ENCODE measurements at regions not wholly inside any gene's neighbourhood (a gene's known extent, or its start where the extent isn't known, plus 50 kb on each side); places are given as distances from the start of the nearest gene placed in this dataset.
"Not testable (repeated sequence)": the region's sequence is repeated elsewhere in the genome, so short reads cannot be mapped to it uniquely, and the experiment has no call there.

DNA sequence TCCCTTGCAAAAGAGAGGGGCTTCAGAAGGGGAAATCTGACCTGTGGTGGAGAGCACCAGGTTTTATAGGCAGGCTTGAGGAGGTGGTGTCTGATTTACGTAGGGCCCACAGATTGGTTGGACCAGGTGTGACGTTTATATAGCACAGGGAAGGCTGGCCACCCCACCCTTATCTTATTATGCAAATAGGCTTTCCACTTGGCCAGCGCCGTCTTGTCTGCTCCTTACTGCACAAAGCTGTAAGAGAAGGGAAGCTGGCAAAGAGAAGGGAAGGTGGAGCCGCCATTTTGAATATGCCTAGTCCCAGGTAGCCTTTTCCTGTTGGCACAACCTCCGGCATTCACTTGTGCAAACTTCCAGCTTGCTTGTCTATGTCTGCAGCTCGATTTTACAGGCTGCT lies 221.4 kb downstream of the GATA3 start:
- no peak overlapping the region for H3K4me3 Mint-ChIP-seq
- H3K27ac Mint-ChIP-seq (ENCODE audit: low read depth), result no peak overlapping the region
- H3K4me1 Mint-ChIP-seq, result no peaks in the 10 kb centered on the region
- no peak for ATAC-seq (replicated peaks; ENCODE audit: extremely low read depth, poor library complexity, severe bottlenecking)
- H3K9me3 Mint-ChIP-seq, result no peaks in the 10 kb centered on the region
- no peak for DNase-seq (ENCODE audit: low spot score in 2 of 2)
- no peaks in the 10 kb centered on the region for H3K36me3 Mint-ChIP-seq (ENCODE audit: insufficient read depth)
- no peaks in the 10 kb centered on the region for H3K27me3 Mint-ChIP-seq

DNA sequence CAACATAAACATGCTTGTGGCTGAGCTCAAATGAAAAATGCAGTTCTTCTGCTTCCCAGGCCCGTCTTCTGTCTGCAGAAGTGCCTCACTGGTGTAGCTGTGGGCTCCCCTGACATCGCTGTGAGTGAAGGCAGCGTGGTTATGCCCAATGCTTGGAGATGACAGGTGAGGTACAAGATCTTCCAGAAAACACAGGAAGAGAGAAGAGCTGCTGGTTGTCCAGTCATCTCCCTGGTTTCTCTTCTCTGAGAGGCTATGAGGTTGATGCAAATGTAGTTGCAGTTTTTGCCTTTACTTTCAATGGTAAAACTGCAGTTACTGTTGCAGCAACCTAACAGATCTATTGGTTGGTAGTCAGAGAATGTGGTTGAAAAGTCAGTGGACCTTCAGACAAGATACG lies 223.6 kb downstream of the GATA3 start:
- H3K4me1 Mint-ChIP-seq, result peaks cover 8% of the 10 kb centered on the region
- H3K4me3 Mint-ChIP-seq, result no peak overlapping the region
- H3K27ac Mint-ChIP-seq (ENCODE audit: low read depth), result no peak overlapping the region
- no peaks in the 10 kb centered on the region for H3K27me3 Mint-ChIP-seq
- ATAC-seq (replicated peaks; ENCODE audit: extremely low read depth, poor library complexity, severe bottlenecking) (no peak), DNase-seq (ENCODE audit: low spot score in 2 of 2) (no peak)
- no peaks in the 10 kb centered on the region for H3K36me3 Mint-ChIP-seq (ENCODE audit: insufficient read depth)
- no peaks in the 10 kb centered on the region for H3K9me3 Mint-ChIP-seq

DNA sequence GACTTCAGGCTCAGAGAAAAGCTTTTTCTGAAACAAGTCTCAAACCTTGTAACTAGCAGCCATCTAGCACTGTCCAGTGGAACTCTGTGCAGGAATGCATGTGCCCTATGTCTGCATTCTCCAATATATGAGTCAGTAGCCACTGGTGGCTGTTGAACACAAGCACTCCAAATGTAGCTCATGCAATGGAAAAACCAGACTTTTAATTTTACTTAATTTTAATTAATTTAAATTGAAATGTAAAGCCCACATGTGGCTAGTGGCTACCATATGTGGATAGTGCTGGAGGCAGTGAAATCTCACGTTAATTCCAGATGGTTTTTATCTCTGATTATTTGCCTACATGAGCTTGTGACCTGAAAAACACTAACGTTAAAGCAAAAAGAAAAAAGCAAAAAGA lies 225.1 kb downstream of the GATA3 start:
- DNase-seq (ENCODE audit: low spot score in 2 of 2) (no peak), ATAC-seq (replicated peaks; ENCODE audit: extremely low read depth, poor library complexity, severe bottlenecking) (no peak)
- Mint-ChIP-seq H3K27me3 (no peaks in the 10 kb centered on the region), H3K4me3 (no peak overlapping the region), H3K36me3 (ENCODE audit: insufficient read depth) (no peaks in the 10 kb centered on the region), H3K4me1 (peaks cover 8% of the 10 kb centered on the region), H3K9me3 (no peaks in the 10 kb centered on the region), H3K27ac (ENCODE audit: low read depth) (no peak overlapping the region)

DNA sequence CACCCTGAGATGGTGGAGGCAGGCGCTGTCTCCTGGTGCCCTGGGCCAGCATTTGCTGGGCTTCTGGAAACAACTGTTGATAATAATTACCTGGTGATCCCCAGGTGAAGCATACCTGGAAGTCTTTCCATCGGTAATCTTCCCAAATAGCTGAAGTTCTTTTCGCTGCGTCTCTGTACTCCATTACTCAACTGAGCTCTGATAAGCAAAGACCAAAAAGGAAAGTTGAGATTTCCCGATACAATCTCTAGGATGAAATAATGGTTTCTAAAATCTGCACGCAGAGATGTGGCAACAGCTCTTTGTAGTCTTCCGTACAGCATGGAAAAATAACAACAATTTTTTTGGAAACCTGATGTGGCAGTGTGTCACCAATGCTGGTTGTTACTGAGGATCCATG lies 226.5 kb downstream of the GATA3 start:
- Mint-ChIP-seq H3K27me3 (peaks cover 7% of the 10 kb centered on the region), H3K36me3 (ENCODE audit: insufficient read depth) (no peaks in the 10 kb centered on the region), H3K4me3 (no peak overlapping the region), H3K27ac (ENCODE audit: low read depth) (no peak overlapping the region), H3K4me1 (peaks cover 8% of the 10 kb centered on the region), H3K9me3 (no peaks in the 10 kb centered on the region)
- ATAC-seq (replicated peaks; ENCODE audit: extremely low read depth, poor library complexity, severe bottlenecking) (no peak), DNase-seq (ENCODE audit: low spot score in 2 of 2) (no peak)

DNA sequence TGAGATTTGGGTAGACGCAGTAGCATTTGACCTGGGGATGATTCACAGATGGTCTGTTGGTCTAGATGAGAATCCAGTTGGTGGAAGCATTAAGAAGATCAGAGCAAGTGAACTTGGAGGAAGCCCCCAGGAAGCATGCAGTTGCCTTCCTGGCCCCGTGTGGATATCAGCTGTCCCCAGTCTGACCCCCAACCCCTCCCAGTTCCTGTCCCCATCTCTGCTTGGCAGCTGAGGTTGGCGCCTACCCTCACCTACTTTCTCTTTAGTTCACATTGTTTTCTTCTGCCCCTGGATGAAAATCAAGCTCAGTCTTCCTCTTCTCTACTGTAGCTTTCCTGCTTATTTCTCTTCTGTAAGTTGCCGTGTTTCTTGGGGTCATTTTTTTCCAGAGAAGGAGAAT lies 227.9 kb downstream of the GATA3 start:
- Mint-ChIP-seq H3K36me3 (ENCODE audit: insufficient read depth) (no peaks in the 10 kb centered on the region), H3K4me1 (peaks cover 8% of the 10 kb centered on the region), H3K9me3 (no peaks in the 10 kb centered on the region), H3K4me3 (no peak overlapping the region), H3K27ac (ENCODE audit: low read depth) (no peak overlapping the region), H3K27me3 (peaks cover 7% of the 10 kb centered on the region)
- no peak for ATAC-seq (replicated peaks; ENCODE audit: extremely low read depth, poor library complexity, severe bottlenecking)
- no peak for DNase-seq (ENCODE audit: low spot score in 2 of 2)

DNA sequence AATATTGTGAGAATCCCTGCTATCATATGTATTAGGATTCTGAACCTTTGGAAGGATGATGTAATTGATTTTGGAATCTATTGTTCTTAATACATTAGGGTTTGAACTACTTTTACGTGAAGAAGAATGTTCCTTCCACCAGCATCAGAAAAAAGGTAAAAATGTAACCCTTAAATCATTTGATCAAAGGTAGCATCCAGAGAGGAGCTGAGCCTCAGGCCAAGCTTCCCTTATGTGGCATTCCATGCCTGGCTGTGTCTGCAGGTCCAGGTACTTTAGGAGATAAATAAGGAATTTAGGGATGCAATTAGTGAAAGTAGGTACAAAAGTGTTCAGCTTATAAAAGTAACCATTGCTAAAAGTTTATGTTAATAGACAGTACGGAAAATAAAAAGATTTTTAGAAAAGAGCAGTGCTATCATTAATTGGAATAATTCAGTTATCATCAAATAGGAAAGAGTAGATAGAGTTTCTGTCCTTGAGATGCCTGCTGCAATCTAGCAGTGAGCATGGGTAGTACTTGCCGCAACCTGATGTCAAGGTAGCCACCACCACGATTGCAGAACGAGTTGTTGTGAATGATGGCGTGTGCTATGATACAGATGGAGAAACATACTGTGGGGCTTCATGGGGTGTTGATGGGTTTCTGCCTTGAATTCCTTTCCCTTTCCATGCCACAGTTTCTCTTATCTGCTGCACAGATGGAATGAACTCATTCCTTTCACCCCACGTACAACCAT lies 228.8 kb downstream of the GATA3 start:
- no peak overlapping the region for H3K4me3 Mint-ChIP-seq
- H3K27me3 Mint-ChIP-seq, result peaks cover 7% of the 10 kb centered on the region
- H3K27ac Mint-ChIP-seq (ENCODE audit: low read depth), result no peak overlapping the region
- no peaks in the 10 kb centered on the region for H3K36me3 Mint-ChIP-seq (ENCODE audit: insufficient read depth)
- ATAC-seq (replicated peaks; ENCODE audit: extremely low read depth, poor library complexity, severe bottlenecking), result no peak
- H3K4me1 Mint-ChIP-seq, result peaks cover 8% of the 10 kb centered on the region
- no peak for DNase-seq (ENCODE audit: low spot score in 2 of 2)
- no peaks in the 10 kb centered on the region for H3K9me3 Mint-ChIP-seq

DNA sequence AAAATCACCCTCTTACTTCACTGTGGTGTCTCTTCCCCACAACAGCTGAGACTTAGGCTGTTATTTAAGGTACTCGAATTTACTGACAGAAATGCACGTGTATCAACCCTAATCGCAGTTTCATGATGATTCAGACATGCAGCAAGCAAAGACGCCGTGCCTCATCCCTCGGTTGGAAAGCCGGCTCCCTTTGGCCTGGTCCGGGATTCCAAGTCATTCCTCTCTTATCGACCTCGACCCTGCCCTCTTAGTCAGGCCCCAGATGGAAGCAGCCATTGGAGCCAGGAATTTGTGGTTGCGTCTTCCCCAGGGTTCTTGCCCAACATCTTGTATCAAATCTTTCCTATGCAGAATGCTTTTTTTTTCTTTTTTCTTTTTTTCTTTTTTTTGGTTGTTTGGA lies 229.5 kb downstream of the GATA3 start:
- no peak for ATAC-seq (replicated peaks; ENCODE audit: extremely low read depth, poor library complexity, severe bottlenecking)
- peaks cover 8% of the 10 kb centered on the region for H3K4me1 Mint-ChIP-seq
- H3K9me3 Mint-ChIP-seq, result no peaks in the 10 kb centered on the region
- H3K27me3 Mint-ChIP-seq, result peaks cover 7% of the 10 kb centered on the region
- no peaks in the 10 kb centered on the region for H3K36me3 Mint-ChIP-seq (ENCODE audit: insufficient read depth)
- no peak overlapping the region for H3K4me3 Mint-ChIP-seq
- H3K27ac Mint-ChIP-seq (ENCODE audit: low read depth), result peak overlapping the region; percentile 5
- no peak for DNase-seq (ENCODE audit: low spot score in 2 of 2)

DNA sequence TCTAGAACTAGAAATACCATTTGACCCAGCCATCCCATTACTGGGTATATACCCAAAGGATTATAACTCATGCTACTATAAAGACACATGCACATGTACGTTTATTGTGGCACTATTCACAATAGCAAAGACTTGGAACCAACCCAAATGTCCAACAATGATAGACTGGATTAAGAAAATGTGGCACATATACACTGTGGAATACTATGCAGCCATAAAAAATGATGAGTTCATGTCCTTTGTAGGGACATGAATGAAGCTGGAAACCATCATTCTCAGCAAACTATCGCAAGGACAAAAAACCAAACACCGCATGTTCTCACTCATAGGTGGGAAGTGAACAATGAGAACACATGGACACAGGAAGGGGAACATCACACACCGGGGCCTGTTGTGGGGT lies 231.5 kb downstream of the GATA3 start:
- DNase-seq (ENCODE audit: low spot score in 2 of 2); H3K4me3 Mint-ChIP-seq; H3K9me3 Mint-ChIP-seq; H3K36me3 Mint-ChIP-seq (ENCODE audit: insufficient read depth); H3K4me1 Mint-ChIP-seq; H3K27ac Mint-ChIP-seq (ENCODE audit: low read depth); ATAC-seq (replicated peaks; ENCODE audit: extremely low read depth, poor library complexity, severe bottlenecking); H3K27me3 Mint-ChIP-seq: not testable (repeated sequence)

DNA sequence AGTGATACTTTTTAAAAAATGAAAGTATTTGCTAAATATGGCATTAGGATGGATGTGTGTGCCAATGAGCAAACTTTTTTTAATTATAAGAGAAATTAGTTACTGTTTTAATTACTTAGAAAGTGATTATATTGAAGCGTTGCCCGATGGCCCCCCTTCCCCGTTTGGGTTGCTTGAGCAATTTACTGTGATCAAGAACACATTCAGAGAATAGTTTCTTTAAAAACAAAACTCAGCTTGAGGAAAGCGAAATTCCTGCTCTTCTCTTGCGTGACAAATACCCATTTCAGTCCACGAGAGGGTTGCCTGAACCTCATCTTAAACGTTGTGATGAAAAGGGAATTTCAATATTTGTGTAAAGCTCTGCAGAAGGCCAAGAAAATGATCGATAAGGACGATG lies 234.1 kb downstream of the GATA3 start:
- no peaks in the 10 kb centered on the region for H3K4me1 Mint-ChIP-seq
- H3K36me3 Mint-ChIP-seq (ENCODE audit: insufficient read depth), result peaks cover 2% of the 10 kb centered on the region
- ATAC-seq (replicated peaks; ENCODE audit: extremely low read depth, poor library complexity, severe bottlenecking), result no peak

DNA sequence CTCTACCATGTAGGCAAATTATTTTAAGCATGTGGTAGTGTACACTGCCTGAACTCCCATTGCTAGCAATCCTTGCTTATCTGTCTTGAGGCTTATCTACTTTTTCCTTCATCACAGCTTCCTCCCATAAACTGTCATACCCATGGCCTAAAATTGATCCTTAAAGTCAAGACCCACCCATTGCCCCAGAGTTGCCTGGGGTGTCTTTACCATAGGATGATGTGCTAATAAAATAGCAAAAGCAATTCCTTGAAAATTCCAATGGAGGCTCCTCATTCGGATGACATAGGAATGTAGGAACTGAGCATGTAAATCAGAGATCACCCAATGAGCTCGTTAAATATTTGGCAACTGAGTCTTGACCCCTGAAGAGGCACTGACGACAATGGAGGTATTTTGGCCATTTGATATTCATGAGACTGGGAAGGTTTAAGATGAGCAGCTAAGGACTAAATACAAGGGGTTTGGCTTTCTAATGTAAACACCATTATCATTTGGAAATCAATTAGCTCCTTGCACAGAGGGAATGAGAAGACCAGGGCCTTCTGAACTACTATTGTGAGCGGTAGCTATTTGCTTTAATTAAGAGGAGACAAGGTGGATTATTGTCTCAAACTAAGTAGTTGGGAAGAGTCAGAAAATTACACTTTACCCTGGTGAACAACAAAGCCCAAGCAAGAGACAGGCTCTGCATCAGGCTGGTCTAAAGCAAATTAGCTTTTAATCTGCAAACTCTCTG lies 234.9 kb downstream of the GATA3 start:
- Mint-ChIP-seq H3K27me3 (peaks cover 7% of the 10 kb centered on the region), H3K4me3 (no peak overlapping the region), H3K4me1 (no peaks in the 10 kb centered on the region), H3K27ac (ENCODE audit: low read depth) (no peak overlapping the region), H3K9me3 (no peaks in the 10 kb centered on the region), H3K36me3 (ENCODE audit: insufficient read depth) (peaks cover 2% of the 10 kb centered on the region)
- ATAC-seq (replicated peaks; ENCODE audit: extremely low read depth, poor library complexity, severe bottlenecking), result no peak
- no peak for DNase-seq (ENCODE audit: low spot score in 2 of 2)

More for the DNA sequence above, 234.1 kb downstream of the GATA3 start:
- Mint-ChIP-seq H3K27ac (ENCODE audit: low read depth) (no peak overlapping the region), H3K27me3 (peaks cover 7% of the 10 kb centered on the region), H3K4me3 (no peak overlapping the region), H3K9me3 (no peaks in the 10 kb centered on the region)
- no peak for DNase-seq (ENCODE audit: low spot score in 2 of 2)

DNA sequence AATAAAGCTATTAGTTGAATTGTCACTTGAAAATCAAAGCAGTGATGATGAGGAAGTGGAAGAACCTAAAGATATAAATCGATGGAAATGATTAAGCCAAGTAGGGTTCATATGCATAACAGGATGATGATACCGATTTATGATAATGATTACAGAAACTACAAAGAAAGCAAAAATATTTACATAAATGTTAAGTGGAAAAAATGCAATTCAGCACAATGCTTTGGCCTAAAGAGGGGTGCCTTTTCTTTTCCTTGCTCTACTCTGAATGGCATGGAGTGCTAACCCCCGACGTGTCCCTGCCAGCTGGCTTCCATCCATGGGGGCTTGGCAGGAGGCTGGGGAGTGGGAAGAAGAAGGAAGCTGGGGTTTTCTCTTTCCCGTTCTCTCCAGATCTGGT lies 240.3 kb downstream of the GATA3 start:
- no peaks in the 10 kb centered on the region for H3K36me3 Mint-ChIP-seq (ENCODE audit: insufficient read depth)
- no peaks in the 10 kb centered on the region for H3K9me3 Mint-ChIP-seq
- ATAC-seq (replicated peaks; ENCODE audit: extremely low read depth, poor library complexity, severe bottlenecking) (no peak), DNase-seq (ENCODE audit: low spot score in 2 of 2) (no peak)
- no peaks in the 10 kb centered on the region for H3K27me3 Mint-ChIP-seq
- no peak overlapping the region for H3K27ac Mint-ChIP-seq (ENCODE audit: low read depth)
- H3K4me3 Mint-ChIP-seq, result no peak overlapping the region
- no peaks in the 10 kb centered on the region for H3K4me1 Mint-ChIP-seq

DNA sequence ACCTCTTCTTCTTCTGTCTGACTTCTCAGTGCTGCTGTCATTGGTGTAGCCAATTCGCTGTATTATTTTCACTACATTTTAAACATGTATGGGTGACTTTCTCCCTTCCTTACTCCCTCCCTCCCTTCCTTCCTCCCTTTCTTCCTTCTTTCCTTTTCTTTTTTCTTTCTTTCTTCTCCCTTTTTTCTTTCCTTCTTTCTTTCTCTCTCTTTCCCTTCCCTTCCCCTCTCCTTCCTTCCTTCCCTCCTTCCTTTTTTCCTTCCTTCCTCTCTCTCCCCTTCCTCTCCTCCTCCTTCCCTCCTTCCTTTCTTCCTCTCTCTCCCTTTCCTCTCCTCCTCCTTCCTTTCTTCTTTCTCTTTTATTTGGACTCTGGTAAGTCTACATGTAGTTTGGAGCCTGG lies 240.8 kb downstream of the GATA3 start:
- H3K27me3 Mint-ChIP-seq, result no peaks in the 10 kb centered on the region
- H3K27ac Mint-ChIP-seq (ENCODE audit: low read depth), result no peak overlapping the region
- H3K36me3 Mint-ChIP-seq (ENCODE audit: insufficient read depth), result no peaks in the 10 kb centered on the region
- no peaks in the 10 kb centered on the region for H3K4me1 Mint-ChIP-seq
- no peak overlapping the region for H3K4me3 Mint-ChIP-seq
- ATAC-seq (replicated peaks; ENCODE audit: extremely low read depth, poor library complexity, severe bottlenecking), result no peak
- no peak for DNase-seq (ENCODE audit: low spot score in 2 of 2)
- no peaks in the 10 kb centered on the region for H3K9me3 Mint-ChIP-seq

DNA sequence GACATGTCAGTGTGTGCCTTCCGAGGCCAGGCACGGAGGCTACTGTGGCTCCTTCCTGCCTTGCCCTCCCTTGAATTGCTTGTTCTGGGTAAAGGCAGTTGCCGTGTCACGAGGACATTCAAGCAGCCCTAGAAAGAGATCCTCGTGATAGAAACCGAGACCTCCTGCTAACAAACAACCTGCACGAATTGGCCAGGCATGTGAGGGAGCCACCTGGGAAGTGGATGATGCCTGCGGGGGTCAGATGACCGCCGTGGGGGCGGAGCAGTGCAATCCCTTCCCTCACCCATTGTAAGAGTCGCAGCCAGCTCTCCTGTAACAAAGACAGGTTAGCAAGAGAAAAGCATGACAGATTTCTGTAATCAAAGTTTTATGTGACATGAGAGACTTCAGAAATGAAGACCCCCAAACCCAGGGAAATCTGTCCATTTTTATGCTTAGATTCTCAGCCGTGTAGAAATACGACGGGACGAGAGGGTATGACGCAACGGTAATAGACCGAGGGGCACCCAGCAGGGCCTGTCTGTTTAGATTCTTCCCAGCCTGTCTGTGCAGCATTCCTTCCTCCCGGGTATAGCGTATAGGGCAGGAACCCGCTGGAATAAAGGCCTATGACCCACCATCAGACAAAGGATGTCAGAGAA lies 241.7 kb downstream of the GATA3 start:
- no peak for DNase-seq (ENCODE audit: low spot score in 2 of 2)
- H3K36me3 Mint-ChIP-seq (ENCODE audit: insufficient read depth), result no peaks in the 10 kb centered on the region

More for the DNA sequence above, 241.7 kb downstream of the GATA3 start:
- Mint-ChIP-seq H3K27me3 (no peaks in the 10 kb centered on the region), H3K27ac (ENCODE audit: low read depth) (no peak overlapping the region), H3K4me3 (no peak overlapping the region), H3K9me3 (no peaks in the 10 kb centered on the region), H3K4me1 (no peaks in the 10 kb centered on the region)
- ATAC-seq (replicated peaks; ENCODE audit: extremely low read depth, poor library complexity, severe bottlenecking), result no peak
